CD1c-positive myeloid dendritic cell (primary cell): ENCODE measurements at regions not wholly inside any gene's neighbourhood (a gene's known extent, or its start where the extent isn't known, plus 50 kb on each side); places are given as distances from the start of the nearest gene placed in this dataset.

Experiments
- DNase-seq: peaks from one replicate; pipeline ENCODE4 v3.0.0-alpha.2; 2016; ENCODE audit errors: extremely low spot score

- DNase-seq: no peak
Measured at GRCh38 chr22:25366876-25367466, 147.5 kb downstream of the CRYBB2 start.

- no peak for DNase-seq
Measured at GRCh38 chr22:25367756-25368155, 148.3 kb downstream of the CRYBB2 start.

- DNase-seq: no peak
Measured at GRCh38 chr22:25368271-25368670, 148.8 kb downstream of the CRYBB2 start.

- no peak for DNase-seq
Measured at GRCh38 chr22:25369041-25369440, 149.6 kb downstream of the CRYBB2 start.

GRCh38 chr22:25370322-25370721 is 150.9 kb downstream of the CRYBB2 start:
- DNase-seq: no peak

GRCh38 chr22:25372000-25372595 is 152.7 kb downstream of the CRYBB2 start:
- DNase-seq: no peak

GRCh38 chr22:25373961-25374360 is 154.5 kb downstream of the CRYBB2 start:
- no peak for DNase-seq

- DNase-seq: no peak
Measured at GRCh38 chr22:25374869-25375268, 155.4 kb downstream of the CRYBB2 start.

- DNase-seq: no peak
Measured at GRCh38 chr22:25375683-25376082, 156.2 kb downstream of the CRYBB2 start.

GRCh38 chr22:25377699-25378098 is 158.3 kb downstream of the CRYBB2 start:
- no peak for DNase-seq

GRCh38 chr22:25380122-25380747 is 160.8 kb downstream of the CRYBB2 start:
- DNase-seq: no peak

- no peak for DNase-seq
Measured at GRCh38 chr22:25382762-25383161, 163.3 kb downstream of the CRYBB2 start.

- no peak for DNase-seq
Measured at GRCh38 chr22:25383278-25383820, 163.9 kb downstream of the CRYBB2 start.

GRCh38 chr22:25383892-25384291 is 164.5 kb downstream of the CRYBB2 start:
- DNase-seq: no peak

GRCh38 chr22:25386538-25386884 is 167.1 kb downstream of the CRYBB2 start:
- no peak for DNase-seq

GRCh38 chr22:25388415-25388814 is 169.0 kb downstream of the CRYBB2 start:
- DNase-seq: no peak

- peak; percentile 69 for DNase-seq
Measured at GRCh38 chr22:25388866-25389540, 169.6 kb downstream of the CRYBB2 start.

- no peak for DNase-seq
Measured at GRCh38 chr22:25389541-25389919, 170.1 kb downstream of the CRYBB2 start.

GRCh38 chr22:25390297-25391240 is 171.1 kb downstream of the CRYBB2 start:
- DNase-seq: no peak

GRCh38 chr22:25392584-25392983 is 171.9 kb upstream of the GRK3 start:
- DNase-seq: no peak

- DNase-seq: no peak
Measured at GRCh38 chr22:25393121-25393805, 171.2 kb upstream of the GRK3 start.
